GM12892 (cell line): ENCODE measurements at regions not wholly inside any gene's neighbourhood (a gene's known extent, or its start where the extent isn't known, plus 50 kb on each side); places are given as distances from the start of the nearest gene placed in this dataset.

Experiments used
- POLR2A ChIP-seq: IDR thresholded peaks from 2 replicates; pipeline ENCODE4 v1.6.1; 2011; ENCODE audit warnings: low read depth, low read length, control low read depth
- POLR2AphosphoS5 ChIP-seq: IDR thresholded peaks from 2 replicates; pipeline ENCODE4 v1.6.1; 2011; ENCODE audit warnings: low read depth, low read length, control low read depth

- TF ChIP-seq POLR2A = no peak
- TF ChIP-seq POLR2AphosphoS5 = no peak
Measured at GRCh38 chr7:47709451-47709850, 127.5 kb upstream of the TNS3 start.
